Type B pancreatic cell (in vitro differentiated cells): ENCODE measurements at regions not wholly inside any gene's neighbourhood (a gene's known extent, or its start where the extent isn't known, plus 50 kb on each side); places are given as distances from the start of the nearest gene placed in this dataset.

ENCODE experiments used
- DNase-seq: peaks from one replicate; pipeline ENCODE4 v3.0.0; 2021; ENCODE audit warnings: mixed read lengths; ENCODE audit not compliant: unreplicated experiment; ENCODE audit errors: extremely low spot score
- H3K27ac Mint-ChIP-seq: 2 replicates; pipeline ENCODE4 v1.8.0; 2021; ENCODE audit warnings: mild to moderate bottlenecking, mixed read lengths
- H3K27me3 Mint-ChIP-seq: 2 replicates; pipeline ENCODE4 v1.8.0; 2021; ENCODE audit warnings: mixed read lengths
- H3K36me3 Mint-ChIP-seq: 2 replicates; pipeline ENCODE4 v1.8.0; 2021; ENCODE audit warnings: mixed read lengths
- H3K4me1 Mint-ChIP-seq: one replicate; pipeline ENCODE4 v1.8.0; 2021; ENCODE audit warnings: mixed read lengths; ENCODE audit not compliant: unreplicated experiment
- H3K4me3 Mint-ChIP-seq: 2 replicates; pipeline ENCODE4 v1.8.0; 2021; ENCODE audit warnings: mild to moderate bottlenecking, mixed read lengths
- H3K9me3 Mint-ChIP-seq: 2 replicates; pipeline ENCODE4 v1.8.0; 2021; ENCODE audit warnings: mixed read lengths
- CTCF ChIP-seq: fragments of 200-600 bp; sonication (generic); conservative IDR thresholded peaks from 2 replicates; pipeline ENCODE4 v1.5.0; 2021; ENCODE audit warnings: antibody characterized with exemption, mild to moderate bottlenecking

- Mint-ChIP-seq H3K27ac (peak overlapping the region; percentile 27), H3K36me3 (no peaks in the 10 kb centered on the region)
Measured at GRCh38 chr13:99053636-99054233, 75.9 kb upstream of the DOCK9 start.

DNA sequence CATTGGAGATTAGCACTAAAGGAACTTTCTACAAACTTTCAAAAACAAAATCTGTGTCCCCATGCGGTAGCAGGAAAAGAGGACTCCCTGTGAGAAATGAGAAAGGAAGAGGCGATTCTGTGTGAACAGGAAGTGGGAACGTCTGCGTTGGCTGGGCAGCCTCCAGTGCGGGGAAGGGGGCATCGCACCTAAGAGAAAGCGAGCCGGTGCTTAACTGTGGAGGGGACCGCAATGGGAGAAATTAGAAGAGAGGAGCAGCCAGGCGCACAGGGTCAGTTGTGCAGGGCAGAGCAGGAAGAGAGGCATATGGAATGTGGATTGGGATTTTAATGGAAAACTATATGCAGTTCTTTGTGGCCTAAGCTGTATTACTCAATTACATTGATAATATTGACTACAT, 77.4 kb upstream of the DOCK9 start:
- H3K4me3 Mint-ChIP-seq = no peak overlapping the region
- no peak for DNase-seq
- no peaks in the 10 kb centered on the region for H3K27me3 Mint-ChIP-seq
- peak overlapping the region; percentile 23 for H3K27ac Mint-ChIP-seq
- H3K36me3 Mint-ChIP-seq = no peaks in the 10 kb centered on the region
- no peak for TF ChIP-seq CTCF
- H3K9me3 Mint-ChIP-seq = no peaks in the 10 kb centered on the region
- H3K4me1 Mint-ChIP-seq = peaks cover 17% of the 10 kb centered on the region

More at GRCh38 chr13:99053636-99054233, 75.9 kb upstream of the DOCK9 start:
- no peak for TF ChIP-seq CTCF
- Mint-ChIP-seq H3K27me3 (no peaks in the 10 kb centered on the region), H3K4me3 (no peak overlapping the region), H3K9me3 (no peaks in the 10 kb centered on the region), H3K4me1 (peaks cover 13% of the 10 kb centered on the region)
- no peak for DNase-seq

DNA sequence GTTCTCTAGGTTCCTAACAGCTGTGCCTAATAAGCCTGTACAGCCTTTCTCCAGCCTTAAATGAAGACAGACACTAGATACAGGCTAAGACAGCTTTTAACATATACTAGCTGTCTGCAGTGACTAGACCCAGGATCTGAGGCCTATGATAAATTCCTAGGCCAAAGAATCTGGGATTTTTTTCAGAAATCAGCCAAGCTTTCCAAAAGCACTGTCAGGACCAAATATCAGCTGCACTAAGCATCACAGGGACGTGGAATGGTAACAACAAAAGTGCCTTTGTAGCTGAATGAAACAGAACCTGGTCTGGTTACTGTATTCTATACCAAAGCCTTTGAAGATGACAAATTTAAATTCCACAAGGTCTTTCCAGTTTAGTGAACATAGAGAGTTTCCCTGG, 77.9 kb upstream of the DOCK9 start:
- no peak overlapping the region for H3K27ac Mint-ChIP-seq
- H3K9me3 Mint-ChIP-seq = no peaks in the 10 kb centered on the region
- H3K4me3 Mint-ChIP-seq = no peak overlapping the region
- peaks cover 17% of the 10 kb centered on the region for H3K4me1 Mint-ChIP-seq
- no peaks in the 10 kb centered on the region for H3K36me3 Mint-ChIP-seq
- no peaks in the 10 kb centered on the region for H3K27me3 Mint-ChIP-seq
- DNase-seq = no peak
- TF ChIP-seq CTCF = no peak

DNA sequence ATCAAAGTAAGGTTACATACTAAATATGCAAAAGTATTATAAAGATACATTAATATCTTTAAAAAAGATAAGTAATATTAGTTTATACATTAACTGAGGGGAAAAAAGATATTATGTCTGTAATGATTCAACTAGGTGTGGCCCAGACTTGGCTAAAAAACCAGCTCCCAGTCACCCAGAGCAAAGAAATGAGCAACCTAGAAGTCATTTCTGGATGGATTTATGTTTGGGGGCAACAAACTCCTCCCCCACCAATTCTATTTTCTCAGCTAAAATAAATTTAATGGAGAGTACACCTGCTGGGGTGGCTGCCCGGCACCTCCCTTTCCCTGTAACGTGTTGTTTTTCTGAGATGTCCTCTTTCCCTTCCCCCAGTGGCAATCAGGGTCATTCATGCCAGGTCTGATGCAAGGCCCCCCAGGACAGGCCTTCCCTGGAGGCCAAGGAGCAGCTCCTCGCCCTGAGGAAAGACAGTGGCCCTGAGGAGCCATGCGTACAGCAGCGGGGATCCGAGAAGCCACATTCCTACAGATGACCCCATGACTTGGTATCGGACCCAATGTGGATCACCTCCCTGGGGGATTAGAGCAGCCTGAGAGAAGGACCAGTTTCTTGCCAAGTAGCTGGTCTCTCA, 78.6 kb upstream of the DOCK9 start:
- no peak overlapping the region for H3K27ac Mint-ChIP-seq
- no peaks in the 10 kb centered on the region for H3K36me3 Mint-ChIP-seq
- no peak overlapping the region for H3K4me3 Mint-ChIP-seq
- no peaks in the 10 kb centered on the region for H3K9me3 Mint-ChIP-seq
- peaks cover 24% of the 10 kb centered on the region for H3K4me1 Mint-ChIP-seq
- no peak for DNase-seq
- TF ChIP-seq CTCF = no peak
- H3K27me3 Mint-ChIP-seq = no peaks in the 10 kb centered on the region

- no peak for DNase-seq
- Mint-ChIP-seq H3K27me3 (no peaks in the 10 kb centered on the region), H3K27ac (no peak overlapping the region), H3K4me3 (no peak overlapping the region), H3K9me3 (no peaks in the 10 kb centered on the region), H3K4me1 (peaks cover 27% of the 10 kb centered on the region), H3K36me3 (no peaks in the 10 kb centered on the region)
- TF ChIP-seq CTCF = no peak
Measured at GRCh38 chr13:99057310-99057975, 79.6 kb upstream of the DOCK9 start.
